ENCODE measurements at regions not wholly inside any gene's neighbourhood (a gene's known extent, or its start where the extent isn't known, plus 50 kb on each side); places are given as distances from the start of the nearest gene placed in this dataset.
"Not testable (repeated sequence)": the region's sequence is repeated elsewhere in the genome, so short reads cannot be mapped to it uniquely, and the experiment has no call there.

GRCh38 chr5:52627740-52628139 is 160.0 kb upstream of the ITGA1 start:
- DNase-seq (ENCODE audit: low read depth): no peak
- TF ChIP-seq CTCF (conservative IDR thresholded peaks at IDR 0.05; ENCODE audit: low read depth, low read length): no peak
- no peak overlapping the region for H3K4me3 ChIP-seq (ENCODE audit: low read length)

DNA sequence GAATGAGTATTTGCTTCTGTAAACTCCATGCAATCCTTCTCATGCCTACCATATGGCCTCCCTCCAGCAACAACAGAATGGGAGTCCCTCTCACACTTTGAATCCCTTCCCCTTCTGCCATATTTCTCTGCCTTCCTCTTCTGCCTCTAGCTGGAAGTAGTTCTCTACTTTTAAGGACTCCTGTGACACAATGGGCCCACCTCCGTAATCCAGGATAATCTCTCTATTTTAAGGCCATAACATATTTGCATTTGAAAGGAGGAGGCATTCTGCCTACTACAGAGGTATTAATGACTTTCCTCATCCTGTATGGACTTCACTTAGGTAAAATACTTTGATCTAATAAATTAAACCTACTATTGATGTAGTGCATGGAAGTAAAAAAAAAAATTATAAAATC is 155.4 kb upstream of the ITGA1 start:
- no peak for DNase-seq (ENCODE audit: low read depth)
- TF ChIP-seq CTCF (conservative IDR thresholded peaks at IDR 0.05; ENCODE audit: low read depth, low read length): no peak
- no peak overlapping the region for H3K4me3 ChIP-seq (ENCODE audit: low read length)

- H3K4me3 ChIP-seq (ENCODE audit: low read length); DNase-seq (ENCODE audit: low read depth): not testable (repeated sequence)
These were observed 153.5 kb upstream of the ITGA1 start for GRCh38 chr5:52634171-52634570.

GRCh38 chr5:52638732-52639131 is 149.0 kb upstream of the ITGA1 start:
- DNase-seq (ENCODE audit: low read depth): no peak

DNA sequence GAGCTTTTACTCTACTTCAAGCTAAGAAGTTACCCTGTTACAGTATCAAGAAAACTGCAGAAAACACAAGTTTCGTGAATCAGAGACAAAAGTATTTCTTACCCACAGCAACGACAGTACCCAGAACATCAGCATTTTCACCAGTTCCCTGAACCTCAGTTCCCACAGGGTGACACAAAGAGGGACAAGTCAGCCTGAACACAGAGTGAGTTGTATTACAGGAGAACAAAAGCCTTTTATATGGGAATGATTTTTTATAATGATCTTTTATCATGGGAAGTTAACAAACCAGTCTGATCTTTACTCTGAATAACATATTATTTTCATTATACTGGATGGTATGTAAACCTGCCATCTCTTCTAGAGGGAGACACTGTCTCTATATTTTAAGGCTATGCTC is 139.0 kb upstream of the ITGA1 start:
- H3K4me3 ChIP-seq (ENCODE audit: low read length): no peak overlapping the region
- no peak for DNase-seq (ENCODE audit: low read depth)
- TF ChIP-seq CTCF (conservative IDR thresholded peaks at IDR 0.05; ENCODE audit: low read depth, low read length): no peak

More at GRCh38 chr5:52638732-52639131, 149.0 kb upstream of the ITGA1 start:
- no peak overlapping the region for H3K4me3 ChIP-seq (ENCODE audit: low read length)
- no peak for TF ChIP-seq CTCF (conservative IDR thresholded peaks at IDR 0.05; ENCODE audit: low read depth, low read length)

DNA sequence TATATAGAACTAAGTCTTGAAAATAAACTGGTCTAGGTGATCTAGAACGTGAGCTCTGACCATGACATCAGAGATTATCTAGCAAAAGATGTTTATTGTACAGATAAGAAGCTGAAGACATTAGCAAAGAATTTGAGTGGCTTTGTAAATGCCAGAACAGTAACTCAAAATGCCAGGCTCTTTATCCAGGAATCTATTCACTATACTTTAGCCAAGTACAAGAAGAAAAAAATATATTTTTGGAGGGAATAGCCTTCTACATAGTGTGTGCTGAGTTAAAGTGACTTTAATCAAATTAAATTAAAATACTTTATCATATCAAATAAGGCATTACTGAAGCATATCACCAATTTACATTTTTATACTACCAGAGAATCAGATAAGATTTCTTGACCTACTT is 132.6 kb upstream of the ITGA1 start:
- no peak for TF ChIP-seq CTCF (conservative IDR thresholded peaks at IDR 0.05; ENCODE audit: low read depth, low read length)
- DNase-seq (ENCODE audit: low read depth): no peak
- no peak overlapping the region for H3K4me3 ChIP-seq (ENCODE audit: low read length)

DNA sequence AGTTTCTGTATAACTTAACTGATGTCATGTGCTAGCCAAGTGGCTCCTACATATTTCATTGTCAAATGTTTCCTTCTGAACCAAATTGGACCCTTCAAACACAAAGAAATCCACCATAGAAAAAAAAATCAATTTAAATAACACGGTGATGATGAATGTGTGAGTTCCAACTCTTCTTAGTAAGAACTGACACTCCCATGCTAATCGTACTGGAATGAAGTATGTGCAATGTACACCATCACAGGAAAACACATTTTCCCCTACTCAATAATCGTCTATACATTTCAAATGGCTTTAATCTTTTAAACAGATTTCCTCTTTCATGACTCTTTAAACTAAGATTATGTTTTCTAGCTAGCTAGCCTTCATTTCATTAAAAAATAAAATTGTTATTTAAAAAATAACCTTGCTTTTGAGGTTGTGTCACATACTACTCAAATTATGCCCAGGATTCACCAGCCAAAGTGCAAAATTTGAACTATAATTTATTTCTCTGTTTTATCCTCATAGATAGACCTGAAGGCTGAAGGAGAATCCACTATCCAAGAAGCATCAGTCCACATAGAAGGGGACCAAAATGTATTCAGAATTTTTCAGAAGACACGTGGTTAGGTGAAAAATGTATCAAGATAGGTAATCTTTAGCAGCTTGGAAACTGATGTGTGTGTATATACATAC is 131.0 kb upstream of the ITGA1 start:
- no peak for DNase-seq (ENCODE audit: low read depth)
- no peak for TF ChIP-seq CTCF (conservative IDR thresholded peaks at IDR 0.05; ENCODE audit: low read depth, low read length)
- no peak overlapping the region for H3K4me3 ChIP-seq (ENCODE audit: low read length)
